T-cell (primary cell): ENCODE measurements at regions not wholly inside any gene's neighbourhood (a gene's known extent, or its start where the extent isn't known, plus 50 kb on each side); places are given as distances from the start of the nearest gene placed in this dataset.

Experiments
- ATAC-seq, 4 experiments: fragments of 200-7000 bp in 3 of 4; fragments of 150-1000 bp in 1 of 4; cut with Tn5 transposase; replicated peaks in 1 of 4; 1 replicate in 3 of 4; 2 replicates in 1 of 4; pipeline ENCODE4 v1.10.0; 2021; ENCODE audit warnings: moderate library complexity in 3 of 4, mild to moderate bottlenecking in 2 of 4, moderate number of reproducible peaks in 1 of 4
- CTCF ChIA-PET, 2 donors: fragments of 300-600 bp; sonication (Branson Sonifier 250); formaldehyde crosslinking; loops; one replicate each; lab custom pipeline; 2022; ENCODE audit warnings: antibody characterized with exemption in 2 of 2; lab: Charles Lee
- POLR2A ChIA-PET, 2 donors: fragments of 300-600 bp; sonication (Branson Sonifier 250); formaldehyde crosslinking; loops; one replicate each; lab custom pipeline; 2022; ENCODE audit warnings: antibody characterized with exemption in 2 of 2; lab: Charles Lee
- DNase-seq, 35 experiments: peaks; one replicate each; pipeline versions ENCODE4 v3.0.0 to v3.0.0-alpha.2; 2013 to 2023
- H3K27ac ChIP-seq: one replicate; pipeline ENCODE4 v1.5.1; 2013; ENCODE audit warnings: low read length
- H3K27me3 ChIP-seq, 2 experiments: replicated peaks in 1 of 2; 1 replicate in 1 of 2; 2 replicates in 1 of 2; pipeline versions ENCODE4 v1.6.1 to v1.7.0; 2013; ENCODE audit warnings: low read length in 1 of 2, mixed read lengths in 1 of 2; ENCODE audit not compliant: control insufficient read depth in 2 of 2, insufficient read depth in 2 of 2; ENCODE audit errors: extremely low read depth in 1 of 2
- H3K36me3 ChIP-seq, 2 donors: 1 replicate in 1 of 2; 2 replicates in 1 of 2; pipeline versions ENCODE4 v1.6.1 to v1.7.0; 2013; ENCODE audit warnings: low read length in 1 of 2; ENCODE audit not compliant: control insufficient read depth in 2 of 2, insufficient read depth in 1 of 2; ENCODE audit errors: extremely low read depth in 1 of 2
- H3K4me1 ChIP-seq, 2 experiments: 1 replicate in 1 of 2; 2 replicates in 1 of 2; pipeline versions ENCODE4 v1.6.1 to v1.7.0; 2013; ENCODE audit warnings: low read length in 2 of 2, mixed read lengths in 1 of 2; ENCODE audit not compliant: insufficient read depth in 2 of 2, control insufficient read depth in 1 of 2; ENCODE audit errors: extremely low read depth in 1 of 2
- H3K4me3 ChIP-seq, 2 donors: 1 replicate in 1 of 2; 2 replicates in 1 of 2; pipeline versions ENCODE4 v1.5.1 to v1.7.0; 2013; ENCODE audit warnings: mild to moderate bottlenecking in 2 of 2, low read length in 1 of 2, moderate library complexity in 1 of 2; ENCODE audit not compliant: control insufficient read depth in 1 of 2; ENCODE audit errors: extremely low read depth in 1 of 2
- H3K9me3 ChIP-seq: 2 replicates; pipeline ENCODE4 v1.7.0; 2013
- H3K27ac Mint-ChIP-seq, 2 donors: one replicate each; pipeline ENCODE4 v1.8.0; 2020 to 2021; ENCODE audit warnings: mild to moderate bottlenecking in 2 of 2, mixed read lengths in 2 of 2
- H3K27me3 Mint-ChIP-seq, 2 donors: one replicate each; pipeline ENCODE4 v1.8.0; 2021 to 2022; ENCODE audit warnings: mixed read lengths in 2 of 2
- H3K36me3 Mint-ChIP-seq: one replicate; pipeline ENCODE4 v1.8.0; 2021; ENCODE audit warnings: mixed read lengths
- H3K4me1 Mint-ChIP-seq, 3 donors: one replicate each; pipeline ENCODE4 v1.8.0; 2020 to 2022; ENCODE audit warnings: mixed read lengths in 3 of 3, mild to moderate bottlenecking in 1 of 3
- H3K4me3 Mint-ChIP-seq, 3 donors: one replicate each; pipeline ENCODE4 v1.8.0; 2020 to 2022; ENCODE audit warnings: mild to moderate bottlenecking in 3 of 3, mixed read lengths in 3 of 3, moderate library complexity in 3 of 3
- H3K9me3 Mint-ChIP-seq, 3 donors: one replicate each; pipeline ENCODE4 v1.8.0; 2020 to 2022; ENCODE audit warnings: mixed read lengths in 3 of 3
- WGBS: methylation state at CpG from one replicate; pipeline ENCODE4 v1.1.5; 2013; ENCODE audit warnings: missing lambda C conversion rate; ENCODE audit not compliant: insufficient coverage; 5-methylcytosine and 5-hydroxymethylcytosine counted together

GRCh38 chr15:98405013-98405412, 243.3 kb upstream of the IGF1R start:
- ChIA-PET POLR2A (no interaction called here), CTCF (no interaction called here)
- Histone ChIP-seq H3K27me3 (peaks cover 0 to 14% of the 10 kb centered on the region in 2 experiments), H3K4me3 (no peak overlapping the region), H3K36me3 (no peaks in the 10 kb centered on the region), H3K4me1 (no peaks in the 10 kb centered on the region), H3K27ac (no peak overlapping the region), H3K9me3 (no peaks in the 10 kb centered on the region)
- no peaks in the 10 kb centered on the region for H3K9me3 Mint-ChIP-seq
- H3K36me3 Mint-ChIP-seq = no peaks in the 10 kb centered on the region
- no peak overlapping the region for H3K4me3 Mint-ChIP-seq
- ATAC-seq (no peak), DNase-seq (no peak)
- no peaks in the 10 kb centered on the region for H3K4me1 Mint-ChIP-seq
- H3K27ac Mint-ChIP-seq = no peak overlapping the region
- H3K27me3 Mint-ChIP-seq = peaks cover 3 to 26% of the 10 kb centered on the region in 2 donors
- WGBS = no CpG with 5 or more reads among the region's 2 CpGs

DNA sequence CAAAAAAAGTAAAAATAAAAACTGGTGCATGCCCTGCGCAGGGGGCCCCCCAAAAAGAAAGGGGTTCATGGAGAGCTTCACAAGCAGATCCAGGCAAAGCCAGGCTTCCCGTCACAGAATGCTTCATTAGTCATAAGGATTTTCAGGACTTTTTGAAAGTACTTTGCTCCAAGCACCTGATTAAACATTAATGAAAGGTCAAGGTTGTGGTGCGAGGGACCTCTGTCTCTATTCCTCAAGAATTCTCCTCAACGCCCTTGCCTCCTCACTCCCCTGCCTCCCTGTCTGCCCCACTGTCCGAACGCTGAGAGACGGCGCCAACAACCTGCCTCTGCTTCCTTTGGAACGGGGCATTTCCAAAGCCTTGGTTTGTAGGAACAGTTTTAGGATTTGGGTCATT, 240.1 kb upstream of the IGF1R start:
- H3K27me3 Mint-ChIP-seq = peaks cover 5 to 18% of the 10 kb centered on the region in 2 donors
- H3K9me3 Mint-ChIP-seq = peaks cover 0 to 4% (median 3%) of the 10 kb centered on the region in 3 donors
- Histone ChIP-seq H3K9me3 (no peaks in the 10 kb centered on the region), H3K27ac (no peak overlapping the region), H3K4me3 (no peak overlapping the region), H3K36me3 (no peaks in the 10 kb centered on the region), H3K4me1 (no peaks in the 10 kb centered on the region), H3K27me3 (peaks cover 0 to 14% of the 10 kb centered on the region in 2 experiments)
- no peak for DNase-seq
- POLR2A ChIA-PET = no interaction called here
- CTCF ChIA-PET = no interaction called here
- no peak overlapping the region for H3K27ac Mint-ChIP-seq
- no peak for ATAC-seq
- no peaks in the 10 kb centered on the region for H3K36me3 Mint-ChIP-seq
- H3K4me1 Mint-ChIP-seq = no peaks in the 10 kb centered on the region
- 100% methylated on average over 1 of the region's 9 CpGs for WGBS
- no peak overlapping the region for H3K4me3 Mint-ChIP-seq

DNA sequence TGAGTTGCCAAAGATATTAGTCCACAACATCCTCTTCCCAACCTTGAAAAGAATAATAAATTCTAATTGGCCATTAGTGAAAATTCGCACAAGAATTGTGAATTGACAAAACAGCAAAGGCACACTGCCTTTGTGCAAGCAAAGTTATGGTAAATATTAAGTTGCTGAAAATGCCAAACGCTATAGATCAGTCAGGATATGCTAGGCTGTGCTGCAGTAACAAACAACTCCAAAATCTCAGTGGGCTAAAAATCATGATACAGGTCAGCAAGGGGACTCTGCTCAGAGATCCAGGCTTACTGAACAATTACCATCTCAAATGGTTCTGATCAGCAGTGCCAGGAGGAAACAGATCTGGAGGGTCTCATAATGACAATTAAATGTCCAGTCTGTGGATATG, 238.0 kb upstream of the IGF1R start:
- H3K9me3 Mint-ChIP-seq = peaks cover 0 to 4% (median 3%) of the 10 kb centered on the region in 3 donors
- H3K4me3 Mint-ChIP-seq = no peak overlapping the region
- ATAC-seq (no peak), DNase-seq (no peak)
- H3K36me3 ChIP-seq = no peaks in the 10 kb centered on the region
- no peaks in the 10 kb centered on the region for H3K9me3 ChIP-seq
- H3K27me3 ChIP-seq = peaks cover 0 to 4% of the 10 kb centered on the region in 2 experiments
- H3K4me1 ChIP-seq = no peaks in the 10 kb centered on the region
- H3K36me3 Mint-ChIP-seq = no peaks in the 10 kb centered on the region
- H3K4me1 Mint-ChIP-seq = no peaks in the 10 kb centered on the region
- ChIA-PET CTCF (no interaction called here), POLR2A (no interaction called here)
- no peak overlapping the region for H3K27ac ChIP-seq
- peaks cover 5 to 18% of the 10 kb centered on the region in 2 donors for H3K27me3 Mint-ChIP-seq
- WGBS = 70% methylated on average over 2 of the region's 2 CpGs
- no peak overlapping the region for H3K4me3 ChIP-seq
- H3K27ac Mint-ChIP-seq = no peak overlapping the region

- Histone ChIP-seq H3K36me3 (no peaks in the 10 kb centered on the region), H3K9me3 (no peaks in the 10 kb centered on the region), H3K4me3 (no peak overlapping the region), H3K4me1 (no peaks in the 10 kb centered on the region), H3K27me3 (peaks cover 0 to 9% of the 10 kb centered on the region in 2 experiments), H3K27ac (no peak overlapping the region)
- CTCF ChIA-PET = no interaction called here
- no peak for DNase-seq
- 100% methylated on average over 2 of the region's 2 CpGs for WGBS
- Mint-ChIP-seq H3K9me3 (peaks cover 0 to 4% (median 3%) of the 10 kb centered on the region in 3 donors), H3K27me3 (peaks cover 5 to 15% of the 10 kb centered on the region in 2 donors), H3K27ac (no peak overlapping the region), H3K4me3 (no peak overlapping the region), H3K36me3 (no peaks in the 10 kb centered on the region), H3K4me1 (no peaks in the 10 kb centered on the region)
- POLR2A ChIA-PET = no interaction called here
- ATAC-seq = no peak
Measured at GRCh38 chr15:98412852-98413251, 235.5 kb upstream of the IGF1R start.

DNA sequence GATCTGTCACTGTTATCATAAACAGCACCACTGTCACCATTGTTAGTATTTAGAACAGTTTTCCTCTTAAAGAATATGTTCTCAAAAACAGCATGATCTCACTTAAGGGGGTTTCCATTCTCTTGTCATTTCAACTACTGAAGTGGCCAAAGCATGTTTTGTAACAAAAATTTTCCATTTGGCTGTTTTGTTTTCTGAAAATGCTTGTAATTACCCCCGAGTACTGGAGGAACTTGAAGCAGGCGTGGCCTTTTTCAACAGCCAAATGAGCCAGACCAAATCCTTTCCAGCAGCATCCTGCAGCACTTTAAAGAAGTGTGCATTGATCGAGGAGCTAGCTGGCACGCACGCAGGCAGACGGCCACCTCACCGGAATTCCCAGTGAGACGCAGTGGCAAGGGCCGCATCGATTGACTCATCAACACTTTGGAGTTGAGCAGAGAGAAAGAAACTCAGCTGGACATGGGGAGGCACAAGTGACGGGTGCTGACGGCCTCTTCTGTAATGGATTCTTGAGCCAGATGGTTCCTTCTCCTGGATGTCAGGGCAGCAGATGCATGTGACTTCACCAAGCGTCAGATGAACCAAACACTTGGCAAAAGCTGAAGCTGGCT, 234.3 kb upstream of the IGF1R start:
- Mint-ChIP-seq H3K27ac (no peak overlapping the region), H3K36me3 (no peaks in the 10 kb centered on the region), H3K9me3 (peaks cover 0 to 4% (median 3%) of the 10 kb centered on the region in 3 donors), H3K4me3 (no peak overlapping the region), H3K4me1 (no peaks in the 10 kb centered on the region), H3K27me3 (peaks cover 10 to 19% of the 10 kb centered on the region in 2 donors)
- DNase-seq = no peak
- H3K4me1 ChIP-seq = no peaks in the 10 kb centered on the region
- H3K9me3 ChIP-seq = no peaks in the 10 kb centered on the region
- H3K27ac ChIP-seq = no peak overlapping the region
- no peak for ATAC-seq
- CTCF ChIA-PET = no interaction called here
- no peak overlapping the region for H3K4me3 ChIP-seq
- 90% methylated on average over 12 of the region's 13 CpGs for WGBS
- peaks cover 0 to 12% of the 10 kb centered on the region in 2 experiments for H3K27me3 ChIP-seq
- H3K36me3 ChIP-seq = no peaks in the 10 kb centered on the region
- POLR2A ChIA-PET = no interaction called here

GRCh38 chr15:98416222-98416855, 232.0 kb upstream of the IGF1R start:
- peaks cover 0 to 35% of the 10 kb centered on the region in 2 experiments for H3K27me3 ChIP-seq
- H3K27ac Mint-ChIP-seq = no peak overlapping the region
- no peaks in the 10 kb centered on the region for H3K36me3 ChIP-seq
- peaks cover 13 to 25% of the 10 kb centered on the region in 2 donors for H3K27me3 Mint-ChIP-seq
- CTCF ChIA-PET = no interaction called here
- DNase-seq (no peak), ATAC-seq (no peak)
- WGBS = 89% methylated on average over 7 of the region's 8 CpGs
- H3K36me3 Mint-ChIP-seq = no peaks in the 10 kb centered on the region
- no peak overlapping the region for H3K27ac ChIP-seq
- H3K4me1 Mint-ChIP-seq = peaks cover 0 to 7% (median under 1%) of the 10 kb centered on the region in 3 donors
- H3K9me3 ChIP-seq = no peaks in the 10 kb centered on the region
- POLR2A ChIA-PET = no interaction called here
- H3K4me3 Mint-ChIP-seq = no peak overlapping the region
- H3K4me1 ChIP-seq = peaks cover 0 to 8% of the 10 kb centered on the region in 2 experiments
- no peak overlapping the region for H3K4me3 ChIP-seq
- H3K9me3 Mint-ChIP-seq = no peaks in the 10 kb centered on the region
